OCI-LY3 (cell line): ENCODE measurements at regions not wholly inside any gene's neighbourhood (a gene's known extent, or its start where the extent isn't known, plus 50 kb on each side); places are given as distances from the start of the nearest gene placed in this dataset.
A peak's percentile ranks its signal among the peaks of the same experiment; 100 is the strongest.

ENCODE experiments used
- H2AFZ ChIP-seq: fragments of 200-600, 300-600 bp; shearing (Covaris generic); 2 replicates; pipeline ENCODE4 v1.6.0; 2014; ENCODE audit warnings: antibody characterized with exemption, low read depth, low read length
- H3K27ac ChIP-seq: fragments of 200-600, 300-600 bp; sonication (generic); 2 replicates; pipeline ENCODE4 v1.5.1; 2014; ENCODE audit warnings: mild to moderate bottlenecking, low read length, moderate library complexity, mixed read lengths
- H3K27me3 ChIP-seq: fragments of 200-600, 300-600 bp; sonication (generic); 2 replicates; pipeline ENCODE4 v1.6.1; 2014; ENCODE audit warnings: low read depth, low read length, mixed read lengths
- H3K36me3 ChIP-seq: fragments of 200-600, 300-600 bp; sonication (generic); replicated peaks from 2 replicates; pipeline ENCODE3; 2014; ENCODE audit warnings: low read depth, low read length, mixed read lengths
- H3K4me1 ChIP-seq: fragments of 300-600, 200-600 bp; sonication (generic); 2 replicates; pipeline ENCODE4 v1.6.1; 2014; ENCODE audit warnings: low read length, mixed read lengths
- H3K4me2 ChIP-seq: fragments of 200-600, 300-600 bp; sonication (generic); 2 replicates; pipeline ENCODE4 v1.6.1; 2014; ENCODE audit warnings: low read length, mixed read lengths
- H3K4me3 ChIP-seq: fragments of 300-600, 200-600 bp; sonication (generic); 2 replicates; pipeline ENCODE4 v1.5.1; 2014; ENCODE audit warnings: antibody characterized with exemption, mild to moderate bottlenecking, low read length, moderate library complexity
- H3K79me2 ChIP-seq: fragments of 300-600, 200-600 bp; shearing (Covaris generic); 2 replicates; pipeline ENCODE4 v1.6.1; 2014; ENCODE audit warnings: mild to moderate bottlenecking, low read length, mixed read lengths
- H3K9ac ChIP-seq: fragments of 300-600, 200-600 bp; shearing (Covaris generic); 2 replicates; pipeline ENCODE4 v1.6.0; 2014; ENCODE audit warnings: mild to moderate bottlenecking, low read length, moderate library complexity
- H3K9me3 ChIP-seq: fragments of 200-600, 300-600 bp; shearing (Covaris generic); 2 replicates; pipeline ENCODE4 v1.6.1; 2014; ENCODE audit warnings: low read length, mixed read lengths; ENCODE audit not compliant: insufficient read depth
- H4K20me1 ChIP-seq: fragments of 200-600, 300-600 bp; sonication (generic); 2 replicates; pipeline ENCODE4 v1.6.1; 2016; ENCODE audit warnings: low read length, mixed read lengths; ENCODE audit not compliant: insufficient read depth
- EZH2phosphoT487 ChIP-seq: fragments of 200-600 bp; shearing (Covaris generic); IDR thresholded peaks from 2 replicates; pipeline ENCODE4 v1.6.1; 2018; ENCODE audit warnings: antibody characterized with exemption, mixed run types, low read depth
- TF ChIP-seq, protein P1 (sequence below): fragments of 200-600, 300-600 bp; sonication (generic); IDR thresholded peaks from 2 replicates; pipeline ENCODE4 v1.5.1; 2014; ENCODE audit warnings: antibody characterized with exemption, low read length, low read depth

DNA sequence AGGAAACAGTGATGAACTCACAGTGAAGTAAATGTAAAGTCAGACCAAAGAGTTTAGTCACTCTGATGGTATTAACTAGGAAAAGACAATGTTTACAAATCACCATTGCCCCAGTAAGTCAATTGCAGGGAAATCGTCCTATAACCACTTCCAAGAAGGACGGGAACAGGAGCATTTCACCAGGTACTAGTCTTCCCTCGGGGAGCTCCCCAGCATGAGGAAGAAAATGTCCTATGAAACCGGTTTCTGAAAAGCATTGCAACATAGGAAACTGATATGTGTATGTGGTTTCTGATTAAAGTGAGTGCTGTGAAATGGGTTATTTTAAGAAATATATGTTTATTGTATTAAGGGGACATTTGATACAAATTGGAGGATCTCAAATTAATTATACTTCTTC is 626.7 kb upstream of the ADAMTS16 start:
- Histone ChIP-seq H3K9ac (no peak overlapping the region), H3K4me1 (no peaks in the 10 kb centered on the region), H3K79me2 (no peaks in the 10 kb centered on the region), H3K27ac (no peak overlapping the region), H3K4me3 (no peak overlapping the region), H3K4me2 (no peak overlapping the region), H3K27me3 (no peaks in the 10 kb centered on the region), H2AFZ (no peak overlapping the region), H4K20me1 (no peaks in the 10 kb centered on the region), H3K9me3 (no peaks in the 10 kb centered on the region), H3K36me3 (no peaks in the 10 kb centered on the region)
- TF ChIP-seq, protein P1, sequence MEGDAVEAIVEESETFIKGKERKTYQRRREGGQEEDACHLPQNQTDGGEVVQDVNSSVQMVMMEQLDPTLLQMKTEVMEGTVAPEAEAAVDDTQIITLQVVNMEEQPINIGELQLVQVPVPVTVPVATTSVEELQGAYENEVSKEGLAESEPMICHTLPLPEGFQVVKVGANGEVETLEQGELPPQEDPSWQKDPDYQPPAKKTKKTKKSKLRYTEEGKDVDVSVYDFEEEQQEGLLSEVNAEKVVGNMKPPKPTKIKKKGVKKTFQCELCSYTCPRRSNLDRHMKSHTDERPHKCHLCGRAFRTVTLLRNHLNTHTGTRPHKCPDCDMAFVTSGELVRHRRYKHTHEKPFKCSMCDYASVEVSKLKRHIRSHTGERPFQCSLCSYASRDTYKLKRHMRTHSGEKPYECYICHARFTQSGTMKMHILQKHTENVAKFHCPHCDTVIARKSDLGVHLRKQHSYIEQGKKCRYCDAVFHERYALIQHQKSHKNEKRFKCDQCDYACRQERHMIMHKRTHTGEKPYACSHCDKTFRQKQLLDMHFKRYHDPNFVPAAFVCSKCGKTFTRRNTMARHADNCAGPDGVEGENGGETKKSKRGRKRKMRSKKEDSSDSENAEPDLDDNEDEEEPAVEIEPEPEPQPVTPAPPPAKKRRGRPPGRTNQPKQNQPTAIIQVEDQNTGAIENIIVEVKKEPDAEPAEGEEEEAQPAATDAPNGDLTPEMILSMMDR = no peak
- no peak for TF ChIP-seq EZH2phosphoT487

DNA sequence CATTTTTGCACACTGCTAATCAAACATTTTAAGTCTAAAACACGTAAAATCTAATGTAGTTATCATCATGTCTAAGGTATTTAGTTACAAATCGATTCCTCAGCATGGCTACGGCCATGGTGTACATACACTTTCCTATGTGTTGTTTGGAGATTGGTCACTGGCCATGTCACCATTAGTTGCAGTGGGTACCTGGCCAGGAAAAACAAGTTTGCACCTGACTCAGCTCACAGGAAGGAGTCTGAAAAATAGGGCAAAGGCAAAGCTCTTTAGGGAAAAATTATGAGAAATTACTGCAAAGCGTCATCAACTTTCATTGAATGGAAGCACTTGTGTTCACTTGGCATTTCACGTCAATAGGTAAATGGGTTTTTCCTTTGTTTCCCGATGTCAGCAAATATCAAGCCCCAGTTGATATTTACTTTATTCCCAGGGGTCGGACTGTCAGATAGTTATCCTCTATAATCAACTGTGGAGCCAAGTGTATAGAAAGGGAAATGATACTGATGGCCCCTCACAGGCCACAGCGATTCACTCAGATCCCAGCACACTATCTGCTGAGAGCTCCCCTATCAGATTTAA is 626.0 kb upstream of the ADAMTS16 start:
- H3K9ac ChIP-seq = no peak overlapping the region
- H3K4me2 ChIP-seq = no peak overlapping the region
- H3K79me2 ChIP-seq = no peaks in the 10 kb centered on the region
- H3K27me3 ChIP-seq = no peaks in the 10 kb centered on the region
- no peaks in the 10 kb centered on the region for H3K36me3 ChIP-seq
- H3K27ac ChIP-seq = no peak overlapping the region
- no peaks in the 10 kb centered on the region for H3K4me1 ChIP-seq
- no peaks in the 10 kb centered on the region for H4K20me1 ChIP-seq
- no peaks in the 10 kb centered on the region for H3K9me3 ChIP-seq
- H2AFZ ChIP-seq = no peak overlapping the region
- no peak overlapping the region for H3K4me3 ChIP-seq
- TF ChIP-seq, protein P1 = no peak
- TF ChIP-seq EZH2phosphoT487 = no peak

DNA sequence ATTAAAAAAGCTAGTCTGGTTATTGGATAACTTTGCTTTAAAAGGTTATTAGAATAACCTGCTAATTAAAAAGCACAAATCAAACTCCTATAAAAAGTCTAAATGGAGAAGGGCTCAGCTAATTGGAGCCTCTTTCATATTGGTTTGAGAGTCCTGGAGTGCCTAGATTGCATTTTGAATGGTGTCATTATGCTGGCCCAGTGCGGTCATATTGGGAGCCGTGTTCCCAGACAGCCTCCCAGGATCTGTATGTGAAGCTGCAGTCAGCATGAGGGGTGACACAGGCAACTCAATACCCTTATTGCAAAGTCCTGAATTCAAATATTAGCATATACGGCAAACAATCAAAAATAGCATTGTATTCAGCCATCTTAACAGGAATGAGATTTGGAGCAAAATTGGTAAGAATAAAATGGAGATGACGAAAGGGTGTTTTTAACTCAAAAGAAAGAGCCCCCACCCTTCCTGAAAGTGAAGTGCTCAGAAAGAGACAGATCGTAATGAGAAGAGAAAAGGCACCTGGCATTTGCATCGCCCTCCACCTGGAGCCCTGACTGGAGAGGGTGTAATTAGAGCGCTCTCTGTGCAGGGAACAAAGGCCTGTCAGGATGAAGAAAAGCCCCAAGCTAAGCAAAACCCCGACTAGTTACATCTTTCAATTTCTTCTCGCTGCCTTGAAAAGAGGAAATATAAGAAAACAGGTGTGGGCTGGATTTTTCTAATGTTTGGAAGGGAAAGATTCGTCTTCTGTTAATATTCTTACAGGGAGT is 621.0 kb upstream of the ADAMTS16 start:
- peak overlapping the region; percentile 45 for H3K4me2 ChIP-seq
- no peaks in the 10 kb centered on the region for H3K36me3 ChIP-seq
- H3K9me3 ChIP-seq = no peaks in the 10 kb centered on the region
- no peak overlapping the region for H3K27ac ChIP-seq
- no peak overlapping the region for H3K9ac ChIP-seq
- H4K20me1 ChIP-seq = no peaks in the 10 kb centered on the region
- no peaks in the 10 kb centered on the region for H3K79me2 ChIP-seq
- H3K4me3 ChIP-seq = no peak overlapping the region
- H2AFZ ChIP-seq = no peak overlapping the region
- peaks cover 23% of the 10 kb centered on the region for H3K4me1 ChIP-seq
- no peaks in the 10 kb centered on the region for H3K27me3 ChIP-seq
- TF ChIP-seq, protein P1 = no peak
- no peak for TF ChIP-seq EZH2phosphoT487

DNA sequence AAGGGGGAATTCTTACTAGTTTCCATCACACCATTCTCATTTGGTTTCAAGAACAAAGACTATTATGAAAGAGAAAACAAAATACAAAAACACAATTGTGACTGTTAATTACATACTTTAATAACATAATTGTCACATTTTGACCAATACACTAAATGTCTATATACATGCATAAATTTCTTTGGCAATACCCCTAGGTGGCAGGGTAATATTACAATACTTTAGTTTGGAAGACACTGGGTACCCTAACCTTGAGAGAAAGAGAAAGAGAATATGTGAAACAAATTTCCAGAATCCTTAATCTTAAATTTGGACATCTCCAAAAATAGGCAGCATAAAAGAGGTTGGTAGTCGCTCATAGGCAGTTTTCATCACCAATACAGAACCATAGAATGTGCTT is 619.6 kb upstream of the ADAMTS16 start:
- no peaks in the 10 kb centered on the region for H3K79me2 ChIP-seq
- no peaks in the 10 kb centered on the region for H4K20me1 ChIP-seq
- no peak overlapping the region for H2AFZ ChIP-seq
- no peak overlapping the region for H3K4me2 ChIP-seq
- no peak overlapping the region for H3K4me3 ChIP-seq
- no peaks in the 10 kb centered on the region for H3K9me3 ChIP-seq
- TF ChIP-seq, protein P1 = peak; percentile 30
- no peak for TF ChIP-seq EZH2phosphoT487
- H3K36me3 ChIP-seq = no peaks in the 10 kb centered on the region
- peaks cover 23% of the 10 kb centered on the region for H3K4me1 ChIP-seq
- no peaks in the 10 kb centered on the region for H3K27me3 ChIP-seq
- H3K9ac ChIP-seq = no peak overlapping the region
- no peak overlapping the region for H3K27ac ChIP-seq
